ENCODE measurements at regions not wholly inside any gene's neighbourhood (a gene's known extent, or its start where the extent isn't known, plus 50 kb on each side); places are given as distances from the start of the nearest gene placed in this dataset.

- no peak for DNase-seq
Measured at GRCh38 chr3:139870000-139870675, 64.8 kb upstream of the CLSTN2 start.

- DNase-seq = no peak
Measured at GRCh38 chr3:139868773-139869172, 66.2 kb upstream of the CLSTN2 start.

DNA sequence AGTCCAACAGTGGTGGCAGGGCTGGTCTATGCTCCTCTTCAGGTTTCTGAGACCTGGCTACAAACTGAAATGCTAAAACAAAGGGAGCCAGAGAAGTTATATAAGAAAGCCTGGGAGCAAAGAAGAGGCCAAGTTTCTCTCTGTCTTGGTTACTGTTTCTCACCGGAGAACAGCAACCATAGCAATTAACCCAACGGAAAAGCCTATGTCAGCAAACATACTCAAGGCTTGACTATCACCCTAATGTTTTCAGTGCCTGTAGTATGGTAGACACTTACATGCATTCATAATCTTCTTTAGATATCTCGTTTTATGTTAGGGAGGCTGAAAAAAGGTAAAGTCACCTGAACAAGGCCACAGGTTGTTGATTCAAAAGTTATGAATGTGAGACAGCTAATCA lies 86.3 kb upstream of the CLSTN2 start:
- no peak for DNase-seq

- DNase-seq = no peak
Measured at GRCh38 chr3:139846729-139847128, 88.3 kb upstream of the CLSTN2 start.

- DNase-seq = no peak
Measured at GRCh38 chr3:139839659-139840058, 95.3 kb upstream of the CLSTN2 start.

DNA sequence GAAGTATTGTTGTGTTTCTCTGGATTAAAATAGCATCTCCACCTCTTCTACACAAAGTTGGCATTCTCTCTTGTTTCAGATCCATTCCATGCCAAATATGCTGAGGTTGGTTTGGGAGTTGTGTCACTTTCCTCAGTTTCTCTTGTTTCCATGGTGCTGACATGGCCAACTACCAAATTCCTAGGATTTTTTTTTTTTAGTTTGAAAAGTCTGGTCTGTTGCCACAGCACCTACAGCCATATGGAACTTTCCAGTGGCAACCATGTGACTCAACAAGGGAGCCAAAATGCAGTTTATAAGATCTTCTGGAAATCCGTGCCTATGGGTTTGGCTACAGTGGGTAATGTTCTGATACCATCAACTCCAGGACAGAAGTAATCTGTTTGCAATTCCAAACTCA lies 96.0 kb upstream of the CLSTN2 start:
- no peak for DNase-seq

- DNase-seq = no peak
Measured at GRCh38 chr3:139838269-139838957, 96.6 kb upstream of the CLSTN2 start.

- no peak for DNase-seq
Measured at GRCh38 chr3:139836698-139837464, 98.1 kb upstream of the CLSTN2 start.

- no peak for DNase-seq
Measured at GRCh38 chr3:139835830-139836683, 98.9 kb upstream of the CLSTN2 start.

- no peak for DNase-seq
Measured at GRCh38 chr3:139832998-139833397, 102.0 kb upstream of the CLSTN2 start.

GRCh38 chr3:139830817-139831216 lies 104.2 kb upstream of the CLSTN2 start:
- no peak for DNase-seq

DNA sequence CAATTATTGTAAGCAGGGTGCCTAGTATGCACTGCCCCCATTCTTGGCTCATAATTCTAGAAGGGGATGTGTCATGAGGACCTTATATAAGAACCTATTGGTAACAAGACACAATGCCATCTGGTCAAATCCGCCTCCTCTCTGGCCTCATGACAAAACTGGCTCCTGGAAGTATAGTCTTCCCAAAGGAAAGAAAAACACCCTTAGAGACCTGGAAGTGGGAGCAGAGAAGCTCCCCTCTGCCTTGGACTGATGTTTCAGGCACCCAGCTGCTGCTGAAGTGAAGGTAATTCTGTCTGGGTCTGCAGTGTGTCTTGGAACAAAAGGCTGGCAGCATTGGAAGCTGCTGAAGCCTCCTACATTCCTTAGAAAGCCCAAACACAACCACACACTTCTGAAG lies 107.2 kb upstream of the CLSTN2 start:
- DNase-seq = no peak

DNA sequence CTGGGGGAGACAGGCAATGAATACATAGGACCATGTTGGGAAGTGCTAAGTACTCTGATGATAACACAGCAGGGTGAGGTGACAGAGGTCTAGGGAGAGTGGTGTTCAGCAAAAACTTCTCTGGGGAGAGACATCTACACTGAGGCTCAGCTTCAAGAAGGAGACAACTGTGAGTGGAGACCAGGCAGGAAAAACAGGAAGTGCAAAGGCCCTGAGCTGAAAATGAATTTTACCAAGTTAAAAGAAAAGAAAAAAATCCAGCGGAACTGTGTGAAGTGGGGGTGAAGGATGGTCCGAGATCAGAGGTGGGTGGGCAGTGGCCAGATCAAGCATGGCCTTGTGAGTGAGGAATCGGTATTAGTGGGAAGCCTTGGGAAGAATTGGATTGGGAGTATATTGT lies 110.1 kb upstream of the CLSTN2 start:
- no peak for DNase-seq

- DNase-seq = no peak
Measured at GRCh38 chr3:139814646-139815045, 120.3 kb upstream of the CLSTN2 start.

GRCh38 chr3:139811331-139811730 lies 123.7 kb upstream of the CLSTN2 start:
- DNase-seq = no peak

GRCh38 chr3:139808201-139808600 lies 126.8 kb upstream of the CLSTN2 start:
- no peak for DNase-seq

DNA sequence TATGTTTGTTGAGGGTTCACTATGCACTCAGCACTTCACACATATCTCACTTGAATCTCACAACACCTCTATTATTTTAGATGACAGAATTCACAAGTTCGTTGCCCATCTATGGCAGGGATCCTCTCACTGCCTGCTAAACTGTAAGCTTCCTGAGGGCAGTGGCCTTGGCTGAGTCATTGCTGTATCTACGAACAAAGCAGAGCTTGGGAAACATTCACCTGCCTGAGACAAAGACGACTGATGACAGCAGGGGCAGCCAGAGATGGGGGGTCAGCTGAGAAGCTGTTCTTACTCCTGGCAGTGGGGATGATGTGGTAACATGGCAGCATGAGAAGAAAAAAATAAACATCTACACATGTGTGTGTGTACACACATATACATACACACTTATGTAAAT lies 125.5 kb upstream of the NMNAT3 start:
- no peak for DNase-seq

- peak in 1 of 2 experiments; percentile 2 for DNase-seq
Measured at GRCh38 chr3:139797724-139798343, 120.1 kb upstream of the NMNAT3 start.

- no peak for DNase-seq
Measured at GRCh38 chr3:139794469-139795265, 116.9 kb upstream of the NMNAT3 start.

- DNase-seq = no peak
Measured at GRCh38 chr3:139793408-139793807, 115.6 kb upstream of the NMNAT3 start.

DNA sequence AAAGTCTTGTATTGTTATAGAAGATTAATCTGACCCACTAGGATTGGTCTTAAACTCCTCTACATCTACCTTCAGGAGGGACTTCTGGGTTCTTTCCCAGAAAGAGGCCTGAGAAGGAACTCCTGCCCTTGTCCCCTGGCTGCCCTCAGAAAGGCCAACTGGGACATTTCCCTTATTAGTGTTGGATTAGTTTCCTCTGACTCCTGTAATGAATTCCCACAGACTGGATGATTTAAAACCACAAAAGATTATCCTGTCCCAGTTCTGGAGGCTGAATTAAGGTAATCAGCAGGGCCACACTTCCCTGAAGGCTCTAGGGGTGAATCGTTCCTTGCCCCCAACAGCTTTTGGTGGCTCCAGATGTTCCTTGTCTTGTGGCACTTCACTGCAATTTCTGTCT lies 102.8 kb upstream of the NMNAT3 start:
- DNase-seq = no peak

Data from AML-193 (cell line).